GM11168 (cell line): ENCODE measurements at regions not wholly inside any gene's neighbourhood (a gene's known extent, or its start where the extent isn't known, plus 50 kb on each side); places are given as distances from the start of the nearest gene placed in this dataset.

ENCODE experiments used
- in situ Hi-C: fragments of 300-500 bp; cut with MboI; formaldehyde crosslinking; loops from one replicate; pipeline ENCODE4 v1.12.0; 2022; ENCODE audit warnings: low sequenced_read_pairs; ENCODE audit not compliant: unreplicated experiment

DNA sequence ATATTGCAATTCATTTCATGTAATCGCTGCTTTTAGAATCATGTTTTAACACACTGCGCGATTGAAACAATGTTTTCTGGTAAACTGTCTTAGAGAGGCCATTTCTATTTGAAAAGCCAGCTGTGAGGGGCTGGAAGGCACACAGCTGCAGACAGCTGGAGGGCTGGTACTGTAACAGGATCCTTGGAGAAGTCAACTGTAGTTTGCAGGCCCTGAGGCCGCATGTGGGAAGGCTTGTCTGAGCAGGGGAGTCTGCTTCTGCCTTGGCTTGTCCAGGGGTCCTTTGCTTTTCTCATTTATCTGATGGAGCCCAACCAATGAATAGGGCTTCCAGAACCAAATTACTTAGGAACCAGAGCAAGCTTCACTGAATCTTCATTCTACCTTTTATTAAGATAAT is 313.5 kb downstream of the BLID start:
- in situ Hi-C loops, result no loop called here

DNA sequence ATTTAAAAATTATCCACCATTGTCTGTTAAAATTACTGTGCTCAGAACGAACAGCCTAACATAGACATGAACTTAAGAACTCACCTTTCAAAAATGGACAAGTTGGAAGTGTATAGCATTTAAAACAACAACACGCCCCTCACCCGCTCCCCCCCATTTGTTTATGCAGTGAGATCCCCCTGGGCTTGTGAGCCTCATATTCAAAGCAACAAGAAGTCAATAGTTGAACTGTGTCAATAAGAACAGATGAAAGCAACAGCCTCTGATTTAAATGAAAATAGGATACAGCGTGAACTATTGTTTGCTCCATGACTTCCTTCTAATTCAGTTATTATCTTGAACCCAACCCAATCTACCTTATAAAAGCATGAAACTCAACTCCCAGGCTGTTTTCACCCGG is 314.2 kb downstream of the BLID start:
- in situ Hi-C loops, result no loop called here

DNA sequence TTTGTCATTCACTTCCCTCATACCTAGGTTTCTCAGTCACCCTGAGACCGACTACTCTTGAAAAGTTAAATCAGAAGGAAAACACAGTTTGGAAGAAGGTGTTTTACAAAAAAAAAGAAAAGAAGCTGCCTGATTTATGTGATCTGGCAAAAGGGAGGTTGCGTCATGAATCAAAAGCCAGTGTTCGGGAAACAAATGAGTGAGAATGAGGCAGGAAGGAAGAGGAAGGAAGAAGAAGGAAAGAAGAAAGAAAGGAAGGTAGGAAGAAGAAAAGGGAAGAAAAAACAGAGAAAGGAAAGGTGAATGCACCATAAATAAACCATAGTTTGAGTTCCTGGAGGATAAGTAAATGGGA is 314.6 kb downstream of the BLID start:
- in situ Hi-C loops, result no loop called here

- in situ Hi-C loops, result no loop called here
Observed at GRCh38 chr11:121800731-121801393, 315.2 kb downstream of the BLID start.

GRCh38 chr11:121800240-121800639 is 315.8 kb downstream of the BLID start:
- in situ Hi-C loops, result no loop called here

DNA sequence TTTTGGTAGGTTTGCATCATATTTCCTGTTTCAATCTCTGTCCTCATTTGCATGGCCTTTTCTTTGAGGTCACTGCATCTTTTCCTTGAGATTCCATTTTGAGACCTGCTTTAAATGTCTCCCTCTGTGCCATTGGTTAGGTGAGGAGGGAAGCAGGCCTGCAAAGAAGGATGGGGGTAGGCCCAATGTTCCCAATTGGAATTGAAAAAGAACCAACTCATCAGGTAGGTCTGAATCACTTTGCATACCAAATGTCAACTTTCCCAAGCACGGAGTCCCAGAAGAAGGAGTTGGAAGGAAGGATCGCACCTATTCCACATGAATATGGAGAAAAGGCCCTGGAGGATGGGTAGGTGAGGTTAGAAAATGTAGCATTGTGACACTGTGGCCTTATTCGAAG is 318.5 kb downstream of the BLID start:
- in situ Hi-C loops, result no loop called here

GRCh38 chr11:121795174-121795573 is 320.8 kb downstream of the BLID start:
- in situ Hi-C loops, result no loop called here

DNA sequence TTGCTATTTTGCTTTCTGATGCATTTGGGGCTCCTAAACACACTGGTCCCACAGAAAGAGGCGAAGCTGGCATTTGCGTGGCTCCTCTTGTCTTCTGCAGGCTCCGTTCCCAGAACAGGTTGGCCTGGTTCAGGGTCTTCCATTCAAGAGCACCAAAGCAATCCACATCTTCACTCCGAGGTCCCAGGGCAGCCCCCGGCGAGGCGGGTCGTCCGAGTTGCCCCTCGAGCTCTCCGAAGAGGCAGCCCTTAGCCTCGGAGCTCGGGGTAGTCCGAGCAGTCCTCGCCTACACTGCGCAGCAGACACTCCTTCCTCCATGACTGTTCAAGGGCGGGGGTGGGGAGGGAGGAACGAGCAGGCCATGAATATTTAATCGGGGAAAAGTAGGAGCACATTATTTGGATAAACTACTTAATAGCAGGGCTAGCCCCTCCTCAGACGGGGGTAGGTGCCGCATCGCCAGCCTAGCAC is 321.3 kb downstream of the BLID start:
- in situ Hi-C loops, result no loop called here

GRCh38 chr11:121793916-121794315 is 322.1 kb downstream of the BLID start:
- in situ Hi-C loops, result no loop called here

- in situ Hi-C loops, result no loop called here
Observed at GRCh38 chr11:121793291-121793690, 322.7 kb downstream of the BLID start.

DNA sequence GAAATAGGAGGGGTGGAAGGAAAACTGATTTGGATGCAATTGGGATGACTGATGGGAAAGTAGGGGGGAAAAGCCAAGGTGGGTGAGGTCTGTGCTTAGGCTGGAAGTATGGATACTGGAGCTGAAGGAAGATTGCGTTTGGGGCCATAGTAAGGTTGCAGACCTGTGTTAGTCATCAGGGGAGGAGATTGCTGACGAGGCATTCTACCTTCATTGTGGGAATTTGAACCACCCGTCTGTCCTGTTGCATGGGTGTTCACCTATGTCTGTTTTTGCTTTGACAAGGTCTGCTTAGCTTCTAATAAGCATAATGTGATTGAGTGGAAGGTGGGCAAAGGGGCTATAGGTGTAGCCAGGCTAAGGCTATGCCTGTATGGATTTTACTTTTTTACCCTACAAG is 323.8 kb downstream of the BLID start:
- in situ Hi-C loops, result no loop called here

DNA sequence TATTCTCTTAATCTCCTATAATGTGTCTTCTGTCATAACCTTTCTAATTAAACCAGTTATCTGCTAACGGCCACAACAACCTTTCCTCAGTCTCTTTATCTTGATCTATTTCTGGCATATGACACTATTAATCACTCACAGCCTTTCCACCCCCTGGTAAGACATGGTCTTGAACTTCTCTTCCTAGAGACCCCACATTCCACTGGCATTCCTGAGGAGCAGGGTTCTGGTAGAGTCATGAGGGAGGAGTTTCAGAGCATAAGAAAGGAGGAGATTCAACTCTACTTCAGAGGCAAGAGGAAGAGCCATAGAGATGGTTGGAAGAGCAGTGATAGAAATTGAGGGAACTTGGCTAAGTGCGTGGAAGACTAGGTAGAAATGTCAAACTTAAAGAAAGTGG is 325.6 kb downstream of the BLID start:
- in situ Hi-C loops, result no loop called here

GRCh38 chr11:121780971-121781370 is 328.2 kb upstream of the SORL1-AS1 start:
- in situ Hi-C loops, result no loop called here

- in situ Hi-C loops, result no loop called here
Observed at GRCh38 chr11:121777056-121777455, 324.3 kb upstream of the SORL1-AS1 start.

DNA sequence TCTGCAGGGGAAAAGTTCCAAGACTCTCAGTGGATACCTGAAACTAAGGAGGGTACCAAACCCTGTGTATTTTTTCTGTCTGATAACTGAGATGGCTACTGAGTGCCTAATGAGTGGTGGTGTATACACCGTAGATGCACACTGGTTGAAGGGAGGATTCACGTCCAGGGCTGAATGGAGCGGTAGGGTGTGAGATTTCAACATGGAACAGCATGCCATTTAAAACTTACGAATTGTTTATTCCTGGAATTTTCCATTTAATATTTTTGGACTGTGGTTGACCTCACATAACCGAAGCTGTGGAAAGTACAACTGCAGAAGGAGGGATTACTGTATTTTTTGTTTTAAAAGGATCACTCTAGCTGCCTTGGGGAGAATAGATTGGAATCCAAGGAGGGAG is 322.5 kb upstream of the SORL1-AS1 start:
- in situ Hi-C loops, result no loop called here

GRCh38 chr11:121773076-121773475 is 320.3 kb upstream of the SORL1-AS1 start:
- in situ Hi-C loops, result no loop called here

- in situ Hi-C loops, result no loop called here
Observed at GRCh38 chr11:121770939-121771595, 318.3 kb upstream of the SORL1-AS1 start.

GRCh38 chr11:121769191-121769590 is 316.4 kb upstream of the SORL1-AS1 start:
- in situ Hi-C loops, result no loop called here

DNA sequence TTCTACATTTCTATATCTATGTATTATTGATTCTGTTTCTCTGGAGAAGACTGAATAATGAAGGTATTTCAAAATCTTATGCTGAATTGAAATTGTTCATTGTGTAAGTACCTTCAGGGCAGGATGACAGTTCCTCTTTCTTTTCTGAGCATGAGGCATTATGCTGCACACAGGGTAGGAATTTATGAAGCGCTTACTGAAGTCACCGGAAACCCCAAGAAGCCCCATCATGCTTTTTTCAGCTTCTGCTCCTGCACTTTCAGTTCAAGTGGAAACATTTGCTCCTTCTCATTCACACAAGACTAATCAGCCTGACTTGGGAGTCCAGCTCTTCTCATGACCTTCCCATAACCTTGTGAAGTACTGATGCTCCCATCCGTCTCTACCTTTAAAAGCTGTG is 314.7 kb upstream of the SORL1-AS1 start:
- in situ Hi-C loops, result no loop called here

GRCh38 chr11:121766991-121767390 is 314.2 kb upstream of the SORL1-AS1 start:
- in situ Hi-C loops, result no loop called here

- in situ Hi-C loops, result no loop called here
Observed at GRCh38 chr11:121766166-121766565, 313.4 kb upstream of the SORL1-AS1 start.

- in situ Hi-C loops, result no loop called here
Observed at GRCh38 chr11:121763526-121763925, 310.8 kb upstream of the SORL1-AS1 start.
